ENCODE measurements at regions not wholly inside any gene's neighbourhood (a gene's known extent, or its start where the extent isn't known, plus 50 kb on each side); places are given as distances from the start of the nearest gene placed in this dataset.

DNA sequence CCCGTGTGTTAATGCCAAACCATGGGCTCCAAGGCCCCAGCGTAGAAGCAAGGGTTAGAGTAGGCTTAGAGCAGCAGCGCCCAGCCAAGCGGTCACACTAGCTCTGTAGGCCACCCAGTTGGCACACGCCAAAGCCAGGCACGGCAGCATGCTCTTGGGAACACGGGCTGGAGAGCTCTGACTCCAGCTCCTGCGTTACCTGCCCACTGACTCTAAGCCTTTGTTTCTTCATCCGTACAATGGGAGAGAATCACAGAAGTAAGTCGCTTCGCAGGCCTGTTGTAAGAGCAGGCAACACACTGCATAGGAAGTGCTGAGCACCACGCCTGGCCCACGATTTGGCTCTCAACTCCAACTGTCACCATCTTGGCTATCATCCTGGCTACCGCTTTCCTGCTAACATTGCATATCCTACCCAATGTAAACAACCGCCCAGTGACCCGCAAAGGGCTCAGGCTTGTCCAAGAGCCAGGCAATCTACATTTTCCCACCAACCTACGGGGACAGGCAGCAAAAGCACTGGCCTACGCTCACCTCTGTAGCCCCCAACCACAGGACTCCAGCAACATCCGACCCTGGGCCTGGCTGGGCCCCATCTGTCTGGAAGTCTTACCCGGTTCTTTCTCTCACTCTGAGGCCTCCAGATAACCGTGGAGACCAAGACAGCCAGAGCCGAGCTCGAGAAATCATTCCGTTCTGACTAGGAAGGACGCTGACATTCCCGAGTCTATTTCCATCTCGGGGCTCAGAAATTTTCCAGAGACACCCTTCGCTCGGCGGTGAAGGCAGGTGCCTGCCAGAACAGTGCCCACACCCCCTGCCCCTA lies 91.5 kb upstream of the ZNF507 start:
- no peak overlapping the region for H3K4me3 ChIP-seq (ENCODE audit: low read depth, low read length)
- TF ChIP-seq, protein P1, sequence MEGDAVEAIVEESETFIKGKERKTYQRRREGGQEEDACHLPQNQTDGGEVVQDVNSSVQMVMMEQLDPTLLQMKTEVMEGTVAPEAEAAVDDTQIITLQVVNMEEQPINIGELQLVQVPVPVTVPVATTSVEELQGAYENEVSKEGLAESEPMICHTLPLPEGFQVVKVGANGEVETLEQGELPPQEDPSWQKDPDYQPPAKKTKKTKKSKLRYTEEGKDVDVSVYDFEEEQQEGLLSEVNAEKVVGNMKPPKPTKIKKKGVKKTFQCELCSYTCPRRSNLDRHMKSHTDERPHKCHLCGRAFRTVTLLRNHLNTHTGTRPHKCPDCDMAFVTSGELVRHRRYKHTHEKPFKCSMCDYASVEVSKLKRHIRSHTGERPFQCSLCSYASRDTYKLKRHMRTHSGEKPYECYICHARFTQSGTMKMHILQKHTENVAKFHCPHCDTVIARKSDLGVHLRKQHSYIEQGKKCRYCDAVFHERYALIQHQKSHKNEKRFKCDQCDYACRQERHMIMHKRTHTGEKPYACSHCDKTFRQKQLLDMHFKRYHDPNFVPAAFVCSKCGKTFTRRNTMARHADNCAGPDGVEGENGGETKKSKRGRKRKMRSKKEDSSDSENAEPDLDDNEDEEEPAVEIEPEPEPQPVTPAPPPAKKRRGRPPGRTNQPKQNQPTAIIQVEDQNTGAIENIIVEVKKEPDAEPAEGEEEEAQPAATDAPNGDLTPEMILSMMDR (IDR thresholded peaks at IDR 0.05; ENCODE audit: low read depth, low read length, missing control alignments) = no peak
- DNase-seq (ENCODE audit: low read depth) = no peak

DNA sequence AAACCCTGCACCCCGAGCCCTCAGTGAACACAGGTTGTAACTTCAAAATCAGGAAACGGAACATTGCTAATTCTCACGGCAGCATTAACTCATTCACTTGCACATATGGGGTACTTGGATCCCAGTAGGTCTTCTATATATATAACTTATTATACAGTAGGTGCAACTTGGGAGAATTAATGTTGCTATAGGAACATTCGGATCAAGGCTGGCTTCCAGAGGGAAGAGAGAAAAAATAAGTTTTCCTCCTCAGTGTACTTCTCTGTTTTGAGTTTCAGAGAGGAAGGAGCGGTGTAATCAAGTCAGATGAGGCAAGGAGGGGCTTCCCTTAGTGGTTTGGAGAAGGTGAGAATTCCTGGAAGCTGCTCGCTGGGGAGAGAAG lies 90.9 kb upstream of the ZNF507 start:
- TF ChIP-seq, protein P1 (IDR thresholded peaks at IDR 0.05; ENCODE audit: low read depth, low read length, missing control alignments) = no peak
- DNase-seq (ENCODE audit: low read depth) = no peak
- H3K4me3 ChIP-seq (ENCODE audit: low read depth, low read length) = no peak overlapping the region

DNA sequence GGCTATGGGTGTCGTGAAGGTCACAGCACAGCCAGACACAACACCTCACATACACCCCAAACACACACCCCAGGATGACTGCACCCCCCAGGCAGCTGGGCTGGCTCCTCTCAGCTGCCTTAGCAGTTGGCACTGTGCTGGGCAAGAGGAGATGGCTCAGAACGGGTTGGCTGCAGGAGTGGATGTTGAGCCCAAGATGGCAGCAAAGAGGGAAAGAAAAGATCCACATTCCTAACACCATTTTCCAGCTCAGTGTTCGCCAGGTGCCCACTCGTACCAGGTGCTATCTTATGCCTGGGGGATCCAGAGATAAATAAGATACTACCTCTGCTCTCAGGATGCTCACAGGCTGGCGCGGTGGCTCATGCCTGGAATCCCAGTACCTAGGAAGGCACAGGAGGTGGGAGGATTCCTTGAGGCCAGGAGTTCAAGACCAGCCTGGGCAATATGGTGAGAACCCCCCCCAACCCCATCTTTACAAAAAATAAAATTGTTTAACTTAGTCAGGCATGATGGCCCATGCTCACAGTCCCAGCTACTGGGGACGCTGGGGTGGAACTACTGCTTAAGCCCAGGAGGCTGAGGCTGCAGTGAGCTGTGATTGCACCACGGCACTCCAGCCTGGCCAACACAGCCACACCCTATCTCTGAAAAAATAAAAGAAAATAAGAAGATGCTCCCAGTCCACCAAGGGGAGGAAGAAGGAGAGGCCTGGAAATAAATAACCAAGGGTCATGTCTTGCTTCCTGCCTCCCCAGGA lies 89.7 kb upstream of the ZNF507 start:
- no peak for DNase-seq (ENCODE audit: low read depth)
- H3K4me3 ChIP-seq (ENCODE audit: low read depth, low read length) = no peak overlapping the region
- TF ChIP-seq, protein P1 (IDR thresholded peaks at IDR 0.05; ENCODE audit: low read depth, low read length, missing control alignments) = no peak

DNA sequence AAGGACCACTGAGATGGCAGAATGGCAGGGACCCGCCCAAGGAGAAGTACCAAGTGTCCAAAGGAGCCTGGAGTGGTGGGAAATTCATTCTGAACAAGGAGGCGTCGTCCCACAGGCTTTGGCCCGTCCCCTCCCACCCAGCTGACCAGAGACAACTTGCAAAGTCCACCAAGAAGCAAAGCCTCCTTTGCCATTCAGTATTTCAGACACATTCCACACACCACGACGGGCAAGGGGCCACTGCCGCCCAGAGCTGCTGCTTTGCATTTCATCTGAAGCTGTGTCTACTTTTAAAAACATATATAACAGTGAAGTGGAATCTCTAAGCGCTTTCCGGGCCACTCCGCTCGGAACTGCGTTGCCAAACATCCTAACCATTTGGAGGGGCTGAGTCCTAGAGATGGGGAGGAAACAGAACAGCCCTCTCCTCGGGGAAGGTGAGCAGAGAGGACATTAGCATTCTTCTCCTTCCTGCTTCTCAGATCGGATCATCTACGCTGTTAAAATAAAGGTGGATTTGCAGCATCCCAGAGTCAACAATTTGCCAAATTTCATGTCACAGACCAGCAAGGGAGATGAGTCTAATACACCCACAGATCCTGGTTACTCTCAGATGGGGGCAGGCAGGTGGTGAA lies 89.0 kb upstream of the ZNF507 start:
- H3K4me3 ChIP-seq (ENCODE audit: low read depth, low read length) = no peak overlapping the region
- no peak for DNase-seq (ENCODE audit: low read depth)
- TF ChIP-seq, protein P1 (IDR thresholded peaks at IDR 0.05; ENCODE audit: low read depth, low read length, missing control alignments) = no peak

DNA sequence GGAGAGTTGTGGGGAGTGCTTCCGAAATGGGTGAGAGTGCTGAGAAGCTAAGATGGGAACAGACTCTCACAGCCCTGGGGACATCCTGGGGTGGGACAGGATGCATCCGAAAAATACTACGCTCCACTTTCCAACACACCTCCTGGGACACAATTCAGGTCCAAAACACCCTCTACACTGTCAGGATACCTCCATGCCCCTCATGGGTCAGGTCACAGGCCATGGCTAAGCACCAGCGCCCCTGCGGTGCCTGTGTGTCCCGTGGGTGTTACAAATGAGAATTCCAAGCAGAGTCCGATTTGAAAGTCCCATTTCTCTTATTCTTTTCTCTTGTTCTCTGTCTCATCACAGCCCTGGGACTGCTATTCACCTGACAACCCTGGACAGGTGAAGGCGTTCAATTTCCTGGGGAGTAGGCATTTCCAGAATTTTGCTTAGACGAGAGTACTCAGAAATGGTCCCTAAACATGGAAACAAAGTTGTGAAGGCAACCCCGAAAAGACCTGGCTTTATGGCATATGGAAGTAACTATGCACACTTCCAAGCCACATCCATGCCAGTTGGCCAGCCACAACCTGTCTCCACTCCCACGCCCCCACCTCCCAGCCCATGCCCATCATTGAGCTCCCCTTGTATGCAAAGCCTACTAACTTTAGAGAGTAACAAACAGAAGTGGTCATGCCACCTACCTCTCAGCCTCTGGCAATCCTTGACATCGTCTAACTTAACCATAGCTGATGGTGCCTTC lies 87.9 kb upstream of the ZNF507 start:
- TF ChIP-seq, protein P1 (IDR thresholded peaks at IDR 0.05; ENCODE audit: low read depth, low read length, missing control alignments) = no peak
- no peak overlapping the region for H3K4me3 ChIP-seq (ENCODE audit: low read depth, low read length)
- no peak for DNase-seq (ENCODE audit: low read depth)

DNA sequence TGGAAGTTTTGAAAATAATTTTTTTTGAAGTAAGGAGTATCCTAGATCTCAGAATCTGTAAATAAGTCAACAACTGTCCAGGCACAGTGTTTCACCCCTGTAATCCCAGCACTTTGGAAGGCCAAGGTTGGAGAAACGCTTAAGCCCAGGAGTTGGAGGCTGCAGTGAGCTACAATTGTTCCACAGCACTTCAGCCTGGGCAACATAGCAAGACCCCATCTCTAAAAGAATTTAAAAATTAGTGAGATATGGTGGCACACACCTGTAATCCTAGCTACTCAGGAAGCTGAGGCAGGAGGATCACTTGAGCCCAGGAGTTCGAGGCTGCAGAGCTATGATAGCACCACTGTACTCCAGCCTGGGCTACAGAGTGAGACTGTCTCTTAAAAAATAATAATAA lies 87.2 kb upstream of the ZNF507 start:
- no peak overlapping the region for H3K4me3 ChIP-seq (ENCODE audit: low read depth, low read length)
- TF ChIP-seq, protein P1 (IDR thresholded peaks at IDR 0.05; ENCODE audit: low read depth, low read length, missing control alignments) = no peak

More for the DNA sequence above, 87.2 kb upstream of the ZNF507 start:
- no peak for DNase-seq (ENCODE audit: low read depth)

Measured in GM12864 (cell line).